HG03060 (cell line): ENCODE measurements at regions not wholly inside any gene's neighbourhood (a gene's known extent, or its start where the extent isn't known, plus 50 kb on each side); places are given as distances from the start of the nearest gene placed in this dataset.

Experiments used
- ATAC-seq: cut with Tn5 transposase; IDR thresholded peaks from one replicate; pipeline ENCODE4 v1.9.1; 2021; ENCODE audit warnings: low read depth, moderate number of reproducible peaks; ENCODE audit not compliant: unreplicated experiment

- ATAC-seq: no peak
Measured at GRCh38 chr11:23232652-23233051, 372.4 kb upstream of the CCDC179 start.

GRCh38 chr11:23233075-23233474, 372.8 kb upstream of the CCDC179 start:
- ATAC-seq: no peak

GRCh38 chr11:23236826-23237555, 376.7 kb upstream of the CCDC179 start:
- no peak for ATAC-seq

GRCh38 chr11:23252426-23252825, 392.2 kb upstream of the CCDC179 start:
- ATAC-seq: no peak

GRCh38 chr11:23257088-23257487, 396.8 kb upstream of the CCDC179 start:
- ATAC-seq: no peak

- no peak for ATAC-seq
Measured at GRCh38 chr11:23257556-23257955, 397.3 kb upstream of the CCDC179 start.

GRCh38 chr11:23263466-23263865, 403.2 kb upstream of the CCDC179 start:
- no peak for ATAC-seq

GRCh38 chr11:23272095-23272494, 411.8 kb upstream of the CCDC179 start:
- ATAC-seq: no peak

- ATAC-seq: no peak
Measured at GRCh38 chr11:23278121-23278520, 417.8 kb upstream of the CCDC179 start.

- no peak for ATAC-seq
Measured at GRCh38 chr11:23280088-23280487, 419.8 kb upstream of the CCDC179 start.

- no peak for ATAC-seq
Measured at GRCh38 chr11:23283666-23284065, 423.4 kb upstream of the CCDC179 start.

- no peak for ATAC-seq
Measured at GRCh38 chr11:23284631-23285030, 424.4 kb upstream of the CCDC179 start.

GRCh38 chr11:23288003-23288783, 427.9 kb upstream of the CCDC179 start:
- no peak for ATAC-seq

GRCh38 chr11:23295241-23295640, 435.0 kb upstream of the CCDC179 start:
- ATAC-seq: no peak

- ATAC-seq: no peak
Measured at GRCh38 chr11:23308041-23308440, 447.8 kb upstream of the CCDC179 start.

- no peak for ATAC-seq
Measured at GRCh38 chr11:23310276-23310675, 450.0 kb upstream of the CCDC179 start.

GRCh38 chr11:23311986-23312940, 452.0 kb upstream of the CCDC179 start:
- no peak for ATAC-seq

- no peak for ATAC-seq
Measured at GRCh38 chr11:23313001-23313400, 452.7 kb upstream of the CCDC179 start.

- no peak for ATAC-seq
Measured at GRCh38 chr11:23314162-23314561, 453.9 kb upstream of the CCDC179 start.

GRCh38 chr11:23315286-23315685, 455.0 kb upstream of the CCDC179 start:
- no peak for ATAC-seq

GRCh38 chr11:23317816-23318215, 457.5 kb upstream of the CCDC179 start:
- no peak for ATAC-seq
